DND-41 (cell line): ENCODE measurements at regions not wholly inside any gene's neighbourhood (a gene's known extent, or its start where the extent isn't known, plus 50 kb on each side); places are given as distances from the start of the nearest gene placed in this dataset.

Experiments
- ATAC-seq: fragments of 200-7000 bp; cut with Tn5 transposase; 3 replicates; pipeline ENCODE4 v1.9.1; 2021; ENCODE audit warnings: low read depth; ENCODE audit not compliant: insufficient read depth
- DNase-seq: peaks from one replicate; pipeline ENCODE4 v3.0.0-alpha.2; 2020
- H2AFZ ChIP-seq: 2 replicates; pipeline ENCODE4 v1.6.0; 2012; ENCODE audit warnings: low read depth, low read length
- H3K27ac ChIP-seq: 2 replicates; pipeline ENCODE4 v1.5.1; 2012; ENCODE audit warnings: low read length, inconsistent platforms
- H3K27me3 ChIP-seq: fragments of 200-600 bp; sonication (generic); 2 replicates; pipeline ENCODE4 v1.6.0; 2012; ENCODE audit warnings: low read length, mild to moderate bottlenecking, inconsistent platforms; ENCODE audit not compliant: insufficient read depth, poor library complexity
- H3K36me3 ChIP-seq: 2 replicates; pipeline ENCODE4 v1.5.1; 2012; ENCODE audit warnings: low read length, inconsistent platforms; ENCODE audit not compliant: insufficient read depth
- H3K4me1 ChIP-seq: 2 replicates; pipeline ENCODE4 v1.5.1; 2012; ENCODE audit warnings: mild to moderate bottlenecking, low read length; ENCODE audit not compliant: insufficient read depth
- H3K4me2 ChIP-seq: 2 replicates; pipeline ENCODE4 v1.6.0; 2012; ENCODE audit warnings: mild to moderate bottlenecking, moderate library complexity, low read length, inconsistent platforms; ENCODE audit not compliant: insufficient read depth
- H3K4me3 ChIP-seq, 2 experiments: fragments of 200-600 bp in 1 of 2; shearing (Covaris generic) in 1 of 2; 2 replicates each; pipeline ENCODE4 v1.5.1; 2012 to 2016; ENCODE audit warnings: inconsistent platforms in 2 of 2, low read length in 2 of 2, mild to moderate bottlenecking in 2 of 2, low read depth in 1 of 2, moderate library complexity in 1 of 2
- H3K79me2 ChIP-seq: 2 replicates; pipeline ENCODE4 v1.6.0; 2012; ENCODE audit warnings: low read length, inconsistent platforms; ENCODE audit not compliant: insufficient read depth
- H3K9ac ChIP-seq: 2 replicates; pipeline ENCODE4 v1.6.0; 2012; ENCODE audit warnings: low read depth, mild to moderate bottlenecking, inconsistent platforms, low read length, moderate library complexity
- H3K9me3 ChIP-seq: 2 replicates; pipeline ENCODE4 v1.5.1; 2012; ENCODE audit warnings: low read length, moderate library complexity, mild to moderate bottlenecking, inconsistent platforms; ENCODE audit not compliant: insufficient read depth, severe bottlenecking
- H4K20me1 ChIP-seq: 2 replicates; pipeline ENCODE4 v1.6.0; 2012; ENCODE audit warnings: low read length; ENCODE audit not compliant: insufficient read depth
- EZH2 ChIP-seq: IDR thresholded peaks from 3 replicates; pipeline ENCODE4 v1.6.1; 2012; ENCODE audit warnings: borderline replicate concordance, low read depth, mild to moderate bottlenecking, moderate library complexity, low read length, inconsistent platforms; ENCODE audit not compliant: severe bottlenecking
- TF ChIP-seq, protein P1 (sequence below): IDR thresholded peaks from 2 replicates; pipeline ENCODE4 v1.5.1; 2012; ENCODE audit warnings: borderline replicate concordance, low read length, moderate library complexity, mild to moderate bottlenecking; ENCODE audit not compliant: poor library complexity, severe bottlenecking; ENCODE audit errors: extremely low read depth

DNA sequence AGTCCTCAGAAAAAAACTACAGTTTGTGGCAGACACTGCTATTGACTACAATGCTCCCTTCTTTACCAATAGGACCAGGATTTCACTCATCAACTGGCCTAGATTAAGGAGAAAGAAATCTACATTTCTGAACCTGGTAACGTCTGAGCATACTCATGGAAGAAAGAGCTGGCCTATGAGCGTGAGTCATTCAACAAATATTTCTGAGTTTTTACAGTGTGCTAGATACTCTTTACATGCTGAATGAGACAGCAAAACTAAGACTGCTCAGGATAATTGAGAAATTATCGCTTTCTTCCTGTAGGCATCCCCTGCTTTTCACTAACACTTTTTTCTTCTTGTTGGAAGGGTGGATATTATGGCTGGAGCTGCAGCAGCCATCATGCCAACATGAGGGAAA is 609.7 kb downstream of the TNS3 start:
- ATAC-seq (no peak), DNase-seq (no peak)
- TF ChIP-seq EZH2 = no peak
- no peaks in the 10 kb centered on the region for H3K4me1 ChIP-seq
- no peaks in the 10 kb centered on the region for H3K36me3 ChIP-seq
- H3K9me3 ChIP-seq = no peaks in the 10 kb centered on the region
- no peaks in the 10 kb centered on the region for H3K79me2 ChIP-seq
- no peak overlapping the region for H3K4me3 ChIP-seq
- no peak overlapping the region for H3K4me2 ChIP-seq
- no peaks in the 10 kb centered on the region for H3K27me3 ChIP-seq
- H2AFZ ChIP-seq = no peak overlapping the region
- H3K9ac ChIP-seq = no peak overlapping the region
- no peaks in the 10 kb centered on the region for H4K20me1 ChIP-seq
- no peak overlapping the region for H3K27ac ChIP-seq

DNA sequence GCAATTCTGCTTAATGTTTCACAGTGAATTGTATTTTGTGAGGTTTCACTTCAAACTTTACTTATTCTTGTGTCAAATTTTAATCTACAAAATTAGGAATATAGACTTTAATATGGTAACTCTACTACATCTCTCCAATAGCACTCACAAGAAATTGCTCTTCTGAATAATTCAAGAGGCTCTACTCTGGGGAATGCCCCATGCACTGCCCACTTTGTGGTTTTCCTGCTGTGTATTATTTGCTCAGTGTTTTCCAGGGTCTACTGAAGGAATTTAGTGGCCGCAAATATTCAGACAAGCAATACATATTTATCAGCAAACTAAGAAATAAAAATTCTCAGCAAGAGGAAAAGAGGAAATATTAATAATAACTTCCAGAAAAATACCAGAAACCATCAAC is 611.4 kb downstream of the TNS3 start:
- no peak for TF ChIP-seq EZH2
- TF ChIP-seq, protein P1, sequence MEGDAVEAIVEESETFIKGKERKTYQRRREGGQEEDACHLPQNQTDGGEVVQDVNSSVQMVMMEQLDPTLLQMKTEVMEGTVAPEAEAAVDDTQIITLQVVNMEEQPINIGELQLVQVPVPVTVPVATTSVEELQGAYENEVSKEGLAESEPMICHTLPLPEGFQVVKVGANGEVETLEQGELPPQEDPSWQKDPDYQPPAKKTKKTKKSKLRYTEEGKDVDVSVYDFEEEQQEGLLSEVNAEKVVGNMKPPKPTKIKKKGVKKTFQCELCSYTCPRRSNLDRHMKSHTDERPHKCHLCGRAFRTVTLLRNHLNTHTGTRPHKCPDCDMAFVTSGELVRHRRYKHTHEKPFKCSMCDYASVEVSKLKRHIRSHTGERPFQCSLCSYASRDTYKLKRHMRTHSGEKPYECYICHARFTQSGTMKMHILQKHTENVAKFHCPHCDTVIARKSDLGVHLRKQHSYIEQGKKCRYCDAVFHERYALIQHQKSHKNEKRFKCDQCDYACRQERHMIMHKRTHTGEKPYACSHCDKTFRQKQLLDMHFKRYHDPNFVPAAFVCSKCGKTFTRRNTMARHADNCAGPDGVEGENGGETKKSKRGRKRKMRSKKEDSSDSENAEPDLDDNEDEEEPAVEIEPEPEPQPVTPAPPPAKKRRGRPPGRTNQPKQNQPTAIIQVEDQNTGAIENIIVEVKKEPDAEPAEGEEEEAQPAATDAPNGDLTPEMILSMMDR = no peak
- Histone ChIP-seq H3K27ac (no peak overlapping the region), H2AFZ (no peak overlapping the region), H3K4me3 (no peak overlapping the region), H3K27me3 (no peaks in the 10 kb centered on the region), H3K4me1 (no peaks in the 10 kb centered on the region), H4K20me1 (no peaks in the 10 kb centered on the region), H3K79me2 (no peaks in the 10 kb centered on the region), H3K9ac (no peak overlapping the region), H3K4me2 (no peak overlapping the region), H3K36me3 (no peaks in the 10 kb centered on the region), H3K9me3 (no peaks in the 10 kb centered on the region)
- DNase-seq (no peak), ATAC-seq (no peak)

DNA sequence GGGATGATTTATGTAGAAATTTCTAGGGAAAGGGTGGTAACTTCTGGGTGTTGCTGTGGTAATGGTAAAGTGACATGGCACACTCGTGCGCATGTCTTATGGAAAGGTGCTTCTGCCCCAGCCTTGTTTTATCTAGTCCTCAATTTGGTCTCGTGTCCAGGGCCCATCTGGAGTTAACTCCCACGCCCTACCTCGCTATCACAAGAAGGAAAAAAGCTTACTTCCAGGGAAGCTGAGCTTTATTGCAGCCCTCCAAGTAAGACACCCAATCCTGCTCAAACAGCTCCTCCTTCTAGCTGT is 611.8 kb downstream of the TNS3 start:
- Histone ChIP-seq H3K79me2 (no peaks in the 10 kb centered on the region), H3K4me1 (no peaks in the 10 kb centered on the region), H3K9me3 (no peaks in the 10 kb centered on the region), H3K4me3 (no peak overlapping the region), H3K27ac (no peak overlapping the region), H3K36me3 (no peaks in the 10 kb centered on the region), H2AFZ (no peak overlapping the region), H3K9ac (no peak overlapping the region), H3K27me3 (no peaks in the 10 kb centered on the region), H3K4me2 (no peak overlapping the region), H4K20me1 (no peaks in the 10 kb centered on the region)
- no peak for DNase-seq
- no peak for ATAC-seq
- TF ChIP-seq, protein P1 = no peak
- no peak for TF ChIP-seq EZH2

DNA sequence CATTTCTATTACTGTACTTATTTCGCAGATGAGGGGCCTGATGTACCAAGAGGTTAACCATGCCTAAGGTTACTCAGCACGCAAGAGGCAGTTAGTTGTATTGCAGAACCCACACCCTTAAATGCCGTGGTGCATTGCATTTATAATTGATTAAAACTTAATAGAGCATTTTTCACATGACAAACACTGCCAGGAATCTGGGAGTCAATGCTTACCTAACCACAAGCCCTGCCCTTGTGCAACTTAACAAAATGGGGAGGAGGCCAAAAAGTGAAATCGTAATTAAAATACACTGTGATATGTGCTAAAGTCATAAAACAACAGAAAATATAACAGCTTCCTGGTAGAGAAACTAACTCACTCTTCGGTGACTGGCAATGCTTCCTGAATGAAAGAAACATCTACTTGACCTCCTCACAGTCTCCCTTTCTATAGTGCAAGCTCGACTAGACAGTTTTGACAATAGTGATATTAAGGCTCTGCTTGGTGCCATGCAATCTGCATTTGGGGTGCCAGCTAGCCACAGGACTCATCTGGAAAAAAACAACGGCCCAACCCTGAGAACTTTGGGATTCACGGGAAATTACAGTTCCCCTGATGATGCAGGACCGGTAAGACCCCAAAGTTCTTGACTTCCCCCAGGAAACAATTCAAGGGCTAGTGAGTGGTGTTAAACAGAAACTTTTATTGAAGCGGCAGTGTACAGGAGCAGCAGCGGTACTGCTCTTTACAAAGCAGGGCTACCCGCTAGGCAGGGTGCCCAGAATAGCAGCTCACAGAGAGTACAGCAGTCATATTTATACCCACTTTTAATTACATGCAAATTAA is 612.4 kb downstream of the TNS3 start:
- Histone ChIP-seq H3K4me1 (no peaks in the 10 kb centered on the region), H3K9ac (no peak overlapping the region), H3K27ac (no peak overlapping the region), H4K20me1 (no peaks in the 10 kb centered on the region), H3K4me2 (no peak overlapping the region), H2AFZ (no peak overlapping the region), H3K9me3 (no peaks in the 10 kb centered on the region), H3K27me3 (no peaks in the 10 kb centered on the region), H3K4me3 (no peak overlapping the region), H3K79me2 (no peaks in the 10 kb centered on the region), H3K36me3 (no peaks in the 10 kb centered on the region)
- no peak for DNase-seq
- ATAC-seq = no peak
- TF ChIP-seq, protein P1 = no peak
- no peak for TF ChIP-seq EZH2
